Naive B cell (primary cell): ENCODE measurements at regions not wholly inside any gene's neighbourhood (a gene's known extent, or its start where the extent isn't known, plus 50 kb on each side); places are given as distances from the start of the nearest gene placed in this dataset.
"Not testable (repeated sequence)": the region's sequence is repeated elsewhere in the genome, so short reads cannot be mapped to it uniquely, and the experiment has no call there.

Experiments
- ATAC-seq, 2 donors: fragments of 150-1000 bp; cut with Tn5 transposase; 2 replicates each; pipeline ENCODE4 v1.10.0; 2021; ENCODE audit warnings: low read depth in 2 of 2, mild to moderate bottlenecking in 2 of 2, moderate library complexity in 2 of 2
- DNase-seq: peaks from one replicate; pipeline ENCODE4 v3.0.0; 2022
- H3K27ac Mint-ChIP-seq, 6 donors: one replicate each; pipeline ENCODE4 v1.8.0; 2020 to 2022; ENCODE audit warnings: mild to moderate bottlenecking in 6 of 6, mixed read lengths in 6 of 6, moderate library complexity in 5 of 6, inconsistent platforms in 2 of 6
- H3K27me3 Mint-ChIP-seq, 3 donors: one replicate each; pipeline ENCODE4 v1.8.0; 2021 to 2022; ENCODE audit warnings: mixed read lengths in 3 of 3, mild to moderate bottlenecking in 1 of 3
- H3K36me3 Mint-ChIP-seq, 2 donors: one replicate each; pipeline ENCODE4 v1.8.0; 2020 to 2022; ENCODE audit warnings: mixed read lengths in 2 of 2, inconsistent platforms in 1 of 2, mild to moderate bottlenecking in 1 of 2
- H3K4me1 Mint-ChIP-seq, 3 donors: one replicate each; pipeline ENCODE4 v1.8.0; 2020 to 2022; ENCODE audit warnings: mixed read lengths in 3 of 3, inconsistent platforms in 1 of 3, mild to moderate bottlenecking in 1 of 3, moderate library complexity in 1 of 3
- H3K4me3 Mint-ChIP-seq, 8 donors: one replicate each; pipeline ENCODE4 v1.8.0; 2020 to 2022; ENCODE audit warnings: mild to moderate bottlenecking in 8 of 8, mixed read lengths in 8 of 8, moderate library complexity in 8 of 8, inconsistent platforms in 2 of 8
- H3K9me3 Mint-ChIP-seq, 7 donors: one replicate each; pipeline ENCODE4 v1.8.0; 2020 to 2022; ENCODE audit warnings: mixed read lengths in 7 of 7, mild to moderate bottlenecking in 5 of 7, inconsistent platforms in 2 of 7, moderate library complexity in 1 of 7

GRCh38 chr2:173571887-173572680, 217.4 kb downstream of the CDCA7 start:
- ATAC-seq: no peak
- Mint-ChIP-seq H3K9me3 (peaks cover 0 to 5% (median 0%) of the 10 kb centered on the region in 7 donors), H3K4me3 (no peak overlapping the region), H3K4me1 (peaks cover 4 to 8% (median 5%) of the 10 kb centered on the region in 3 donors), H3K27me3 (peaks cover 0 to 10% (median 4%) of the 10 kb centered on the region in 3 donors), H3K36me3 (peaks cover 5 to 7% of the 10 kb centered on the region in 2 donors), H3K27ac (no peak overlapping the region)
- no peak for DNase-seq

DNA sequence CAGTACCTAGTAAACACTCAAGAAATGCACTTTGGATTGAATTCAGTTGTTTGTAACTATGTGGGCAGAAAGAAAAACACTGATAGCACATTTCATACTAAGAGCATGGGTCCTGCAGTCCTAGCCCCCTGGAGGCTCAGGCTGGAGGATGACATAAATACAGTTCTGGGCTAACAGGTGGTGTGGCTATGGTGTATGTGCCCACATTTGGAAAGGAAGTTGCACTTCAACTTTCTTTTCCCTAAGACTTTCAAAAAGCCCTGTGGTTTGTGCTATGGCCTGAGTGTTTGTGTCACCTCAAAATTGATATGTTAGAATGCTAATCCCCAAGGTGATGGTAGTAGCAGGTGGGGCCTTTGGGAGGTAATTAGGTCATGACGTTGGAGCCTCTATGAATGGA, 218.2 kb downstream of the CDCA7 start:
- Mint-ChIP-seq H3K36me3 (peaks cover 5 to 7% of the 10 kb centered on the region in 2 donors), H3K4me1 (peaks cover 4 to 8% (median 5%) of the 10 kb centered on the region in 3 donors), H3K9me3 (peaks cover 0 to 5% (median 0%) of the 10 kb centered on the region in 7 donors), H3K4me3 (no peak overlapping the region), H3K27me3 (peaks cover 0 to 10% (median 4%) of the 10 kb centered on the region in 3 donors), H3K27ac (no peak overlapping the region)
- DNase-seq: no peak
- no peak for ATAC-seq

DNA sequence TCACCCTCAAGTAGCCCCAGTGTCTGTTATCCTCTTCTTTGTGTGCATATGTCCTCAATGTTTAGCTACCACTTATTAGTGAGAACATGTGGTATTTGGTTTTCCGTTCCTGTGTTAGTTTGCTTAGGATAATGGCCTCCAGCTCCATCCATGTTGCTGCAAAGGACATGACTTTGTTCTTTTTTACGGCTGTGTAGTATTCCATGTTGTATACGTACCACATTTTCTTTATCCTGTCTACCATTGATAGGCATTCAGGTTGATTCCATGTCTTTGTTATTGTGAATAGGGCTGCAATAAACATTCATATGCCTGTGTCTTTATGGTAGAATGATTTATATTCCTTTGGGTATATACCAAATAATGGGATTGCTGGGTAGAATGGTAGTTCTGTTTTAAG, 219.1 kb downstream of the CDCA7 start:
- H3K27me3 Mint-ChIP-seq: peaks cover 0 to 10% (median 4%) of the 10 kb centered on the region in 3 donors
- not testable (repeated sequence) for H3K9me3 Mint-ChIP-seq, H3K4me1 Mint-ChIP-seq, H3K4me3 Mint-ChIP-seq, H3K27ac Mint-ChIP-seq, ATAC-seq, H3K36me3 Mint-ChIP-seq, DNase-seq

DNA sequence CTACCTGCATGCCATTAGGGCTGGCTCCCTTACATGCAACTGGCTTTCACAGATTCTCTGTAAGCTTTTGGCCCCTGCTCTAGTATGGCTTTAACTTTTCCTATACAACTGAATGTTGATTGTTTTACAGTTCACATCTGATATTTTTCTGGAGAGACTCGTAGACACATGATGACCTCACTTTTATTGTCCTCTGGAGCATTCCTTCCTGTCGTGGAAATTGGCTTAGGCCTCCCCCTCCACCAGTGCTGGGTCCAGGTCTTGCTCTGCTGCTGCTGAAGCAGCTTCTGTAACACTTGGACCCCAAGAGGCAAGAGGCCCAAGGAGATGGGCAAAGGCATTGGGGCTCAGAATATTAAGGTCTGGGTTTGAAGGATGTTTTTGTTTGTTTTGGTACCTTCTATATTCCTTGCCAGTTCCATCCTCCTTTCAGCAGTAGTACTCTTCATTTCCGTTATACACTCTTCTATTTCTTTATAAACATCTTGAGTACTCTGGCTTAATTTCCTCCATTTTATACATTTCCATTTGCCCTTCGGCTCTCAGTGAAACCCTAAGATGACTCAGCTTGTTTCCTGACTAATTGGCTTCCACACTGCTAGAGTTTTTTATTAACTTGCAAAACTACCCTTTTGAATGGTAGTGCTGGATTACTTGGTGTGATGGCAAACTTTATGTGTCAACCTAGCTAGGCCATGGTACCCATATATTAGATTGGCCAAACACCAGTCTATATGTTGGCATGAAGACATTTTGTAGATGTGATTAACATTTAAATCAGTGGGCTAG, 219.8 kb downstream of the CDCA7 start:
- H3K4me1 Mint-ChIP-seq: peaks cover 4 to 8% (median 5%) of the 10 kb centered on the region in 3 donors
- peaks cover 5 to 7% of the 10 kb centered on the region in 2 donors for H3K36me3 Mint-ChIP-seq
- peaks cover 0 to 10% (median 4%) of the 10 kb centered on the region in 3 donors for H3K27me3 Mint-ChIP-seq
- DNase-seq: no peak
- H3K9me3 Mint-ChIP-seq: peaks cover 0 to 5% (median 0%) of the 10 kb centered on the region in 7 donors
- no peak overlapping the region for H3K27ac Mint-ChIP-seq
- H3K4me3 Mint-ChIP-seq: no peak overlapping the region
- no peak for ATAC-seq

GRCh38 chr2:173578404-173579107, 223.9 kb downstream of the CDCA7 start:
- Mint-ChIP-seq H3K9me3 (peaks cover 0 to 5% (median 0%) of the 10 kb centered on the region in 7 donors), H3K27ac (no peak overlapping the region), H3K4me3 (no peak overlapping the region), H3K36me3 (peaks cover 5 to 7% of the 10 kb centered on the region in 2 donors), H3K27me3 (peaks cover 0 to 8% (median 0%) of the 10 kb centered on the region in 3 donors), H3K4me1 (no peaks in the 10 kb centered on the region)
- DNase-seq (no peak), ATAC-seq (no peak)

DNA sequence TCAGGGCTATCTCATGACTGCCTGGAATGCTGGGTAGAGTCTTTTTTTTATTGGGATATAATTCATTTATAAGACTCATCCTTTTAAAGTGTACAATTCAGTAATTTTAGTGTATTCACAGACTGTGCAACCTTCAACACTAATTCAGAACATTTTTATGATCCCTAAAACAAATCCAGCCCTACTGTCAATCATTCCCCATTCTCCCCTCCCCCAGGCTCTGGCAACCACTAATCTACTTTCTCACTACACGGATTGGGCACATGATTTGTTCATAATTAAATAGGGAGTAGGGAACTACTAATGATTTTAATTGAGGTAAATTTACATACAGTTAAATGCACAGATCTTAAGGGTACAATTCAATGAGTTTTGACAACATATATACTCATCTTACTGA, 225.7 kb downstream of the CDCA7 start:
- no peak overlapping the region for H3K4me3 Mint-ChIP-seq
- DNase-seq (no peak), ATAC-seq (no peak)
- no peaks in the 10 kb centered on the region for H3K4me1 Mint-ChIP-seq
- H3K27ac Mint-ChIP-seq: no peak overlapping the region
- H3K9me3 Mint-ChIP-seq: peaks cover 0 to 5% (median 0%) of the 10 kb centered on the region in 7 donors
- peaks cover 0 to 6% of the 10 kb centered on the region in 2 donors for H3K36me3 Mint-ChIP-seq
- H3K27me3 Mint-ChIP-seq: peaks cover 0 to 15% (median 0%) of the 10 kb centered on the region in 3 donors

GRCh38 chr2:173580956-173581355, 226.3 kb downstream of the CDCA7 start:
- ATAC-seq: no peak
- Mint-ChIP-seq H3K27ac (no peak overlapping the region), H3K4me3 (no peak overlapping the region)

GRCh38 chr2:173583196-173583595, 228.5 kb downstream of the CDCA7 start:
- ATAC-seq: no peak
- H3K9me3 Mint-ChIP-seq: no peaks in the 10 kb centered on the region
- H3K27me3 Mint-ChIP-seq: peaks cover 0 to 15% (median 7%) of the 10 kb centered on the region in 3 donors
- no peak for DNase-seq
- H3K4me3 Mint-ChIP-seq: no peak overlapping the region
- no peaks in the 10 kb centered on the region for H3K4me1 Mint-ChIP-seq
- H3K36me3 Mint-ChIP-seq: no peaks in the 10 kb centered on the region
- H3K27ac Mint-ChIP-seq: no peak overlapping the region

More at GRCh38 chr2:173580956-173581355, 226.3 kb downstream of the CDCA7 start:
- Mint-ChIP-seq H3K4me1 (no peaks in the 10 kb centered on the region), H3K27me3 (peaks cover 0 to 15% (median 0%) of the 10 kb centered on the region in 3 donors), H3K9me3 (no peaks in the 10 kb centered on the region), H3K36me3 (no peaks in the 10 kb centered on the region)
- DNase-seq: no peak

- H3K4me3 Mint-ChIP-seq: no peak overlapping the region
- H3K36me3 Mint-ChIP-seq: no peaks in the 10 kb centered on the region
- no peaks in the 10 kb centered on the region for H3K4me1 Mint-ChIP-seq
- H3K27ac Mint-ChIP-seq: no peak overlapping the region
- no peak for DNase-seq
- peaks cover 4 to 15% (median 10%) of the 10 kb centered on the region in 3 donors for H3K27me3 Mint-ChIP-seq
- H3K9me3 Mint-ChIP-seq: no peaks in the 10 kb centered on the region
- ATAC-seq: no peak
Measured at GRCh38 chr2:173584000-173584399, 229.3 kb downstream of the CDCA7 start.

- no peak for DNase-seq
- H3K4me3 Mint-ChIP-seq: no peak overlapping the region
- H3K4me1 Mint-ChIP-seq: no peaks in the 10 kb centered on the region
- H3K36me3 Mint-ChIP-seq: no peaks in the 10 kb centered on the region
- H3K27ac Mint-ChIP-seq: peak overlapping the region in 2 of 6 donors; percentile 1 to 26
- H3K9me3 Mint-ChIP-seq: no peaks in the 10 kb centered on the region
- ATAC-seq: no peak
- peaks cover 4 to 15% (median 10%) of the 10 kb centered on the region in 3 donors for H3K27me3 Mint-ChIP-seq
Measured at GRCh38 chr2:173584676-173585458, 230.2 kb downstream of the CDCA7 start.

- Mint-ChIP-seq H3K4me3 (no peak overlapping the region), H3K36me3 (peaks cover 5 to 9% of the 10 kb centered on the region in 2 donors), H3K27ac (no peak overlapping the region), H3K9me3 (peaks cover 3 to 23% (median 14%) of the 10 kb centered on the region in 7 donors), H3K27me3 (peaks cover 4 to 10% (median 7%) of the 10 kb centered on the region in 3 donors), H3K4me1 (no peaks in the 10 kb centered on the region)
- ATAC-seq (no peak), DNase-seq (no peak)
Measured at GRCh38 chr2:173588931-173589369, 234.3 kb downstream of the CDCA7 start.

GRCh38 chr2:173589604-173590275, 235.1 kb downstream of the CDCA7 start:
- peaks cover 5 to 11% of the 10 kb centered on the region in 2 donors for H3K36me3 Mint-ChIP-seq
- no peak overlapping the region for H3K4me3 Mint-ChIP-seq
- no peak overlapping the region for H3K27ac Mint-ChIP-seq
- no peak for ATAC-seq
- H3K27me3 Mint-ChIP-seq: peaks cover 3 to 10% (median 7%) of the 10 kb centered on the region in 3 donors
- peaks cover 3 to 27% (median 14%) of the 10 kb centered on the region in 7 donors for H3K9me3 Mint-ChIP-seq
- no peaks in the 10 kb centered on the region for H3K4me1 Mint-ChIP-seq
- no peak for DNase-seq
